ENCODE measurements at regions not wholly inside any gene's neighbourhood (a gene's known extent, or its start where the extent isn't known, plus 50 kb on each side); places are given as distances from the start of the nearest gene placed in this dataset.

GRCh38 chr15:68525815-68526214, 53.0 kb upstream of the CORO2B start:
- DNase-seq (ENCODE audit: low spot score), result no peak

DNA sequence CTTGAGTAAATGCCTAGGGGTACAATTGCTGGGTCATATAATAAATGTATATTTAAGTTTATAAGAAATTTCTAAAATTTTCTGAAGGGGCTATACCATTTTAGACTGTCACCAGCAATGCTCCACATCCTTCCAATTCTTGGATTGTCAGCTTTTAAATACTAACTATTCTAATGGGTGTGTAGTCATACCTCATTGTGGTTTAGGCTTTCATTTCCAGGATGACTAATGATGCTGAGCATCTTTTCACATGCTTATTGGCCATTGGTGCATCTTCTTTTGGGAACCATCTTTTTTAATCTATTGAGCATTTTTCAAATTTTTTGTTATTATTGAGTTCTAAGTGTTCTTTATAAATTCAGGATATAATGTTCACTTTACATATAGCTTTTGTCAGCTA, 52.5 kb upstream of the CORO2B start:
- no peak for DNase-seq (ENCODE audit: low spot score)

- no peak for DNase-seq (ENCODE audit: low spot score)
Observed at GRCh38 chr15:68526784-68527183, 52.0 kb upstream of the CORO2B start.

DNA sequence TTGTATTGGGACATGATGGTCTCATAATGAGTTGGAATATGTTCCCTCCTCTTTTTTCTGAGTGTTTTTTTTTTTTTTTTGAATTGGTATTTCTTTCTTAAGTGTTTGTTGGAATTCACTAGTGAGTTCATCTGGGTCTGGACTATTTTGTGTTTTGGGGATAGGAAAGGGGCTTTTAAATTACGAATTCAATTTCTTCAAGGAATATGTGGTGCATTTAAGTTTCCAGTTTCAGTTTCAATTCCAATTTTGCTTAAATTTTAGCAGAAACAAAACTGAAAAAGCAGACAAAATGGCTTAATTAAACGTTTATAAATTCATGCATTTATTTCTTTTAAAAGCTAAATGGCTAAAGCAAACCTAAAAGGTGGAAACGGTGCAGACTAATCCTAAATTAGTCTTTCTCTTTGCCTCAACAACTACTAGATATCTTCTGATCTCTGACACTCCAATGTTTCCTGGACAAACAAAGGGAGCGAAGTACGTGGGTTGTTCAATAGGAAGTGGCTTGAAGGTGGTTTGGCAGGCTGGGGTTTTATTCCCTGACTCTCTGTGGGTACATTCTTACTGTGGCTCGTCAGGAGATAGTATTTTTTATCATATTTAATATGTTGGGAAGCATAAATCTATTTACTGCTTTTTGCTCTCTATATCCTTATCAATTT, 50.0 kb upstream of the CORO2B start:
- DNase-seq (ENCODE audit: low spot score), result no peak

Data from ecto neural progenitor cell (in vitro differentiated cells).